Activated T-cell treated with anti-CD3 and anti-CD28 coated beads, Interleukin-2, amount 50 U/mL, for 4 hours (primary cell): ENCODE measurements at regions not wholly inside any gene's neighbourhood (a gene's known extent, or its start where the extent isn't known, plus 50 kb on each side); places are given as distances from the start of the nearest gene placed in this dataset.
"Not testable (repeated sequence)": the region's sequence is repeated elsewhere in the genome, so short reads cannot be mapped to it uniquely, and the experiment has no call there.

Experiments used
- ATAC-seq, 2 donors: fragments of 200-7000 bp; cut with Tn5 transposase; one replicate each; pipeline ENCODE4 v1.10.0; 2021
- DNase-seq: peaks from one replicate; pipeline ENCODE4 v3.0.0-alpha.2; 2020
- H3K27me3 Mint-ChIP-seq: one replicate; pipeline ENCODE4 v1.8.0; 2021; ENCODE audit warnings: low read depth, mixed read lengths
- H3K36me3 Mint-ChIP-seq: one replicate; pipeline ENCODE4 v1.8.0; 2022; ENCODE audit warnings: mixed read lengths; ENCODE audit not compliant: insufficient read depth
- H3K4me1 Mint-ChIP-seq: one replicate; pipeline ENCODE4 v1.8.0; 2021; ENCODE audit warnings: low read depth, mixed read lengths
- H3K4me3 Mint-ChIP-seq: one replicate; pipeline ENCODE4 v1.8.0; 2021; ENCODE audit warnings: mild to moderate bottlenecking, moderate library complexity, mixed read lengths
- H3K9me3 Mint-ChIP-seq: one replicate; pipeline ENCODE4 v1.8.0; 2021; ENCODE audit warnings: mixed read lengths

GRCh38 chr13:109702030-109702597 is 84.3 kb downstream of the IRS2 start:
- not testable (repeated sequence) for H3K9me3 Mint-ChIP-seq, DNase-seq, ATAC-seq, H3K36me3 Mint-ChIP-seq, H3K4me3 Mint-ChIP-seq
- peaks cover 27% of the 10 kb centered on the region for H3K27me3 Mint-ChIP-seq
- peaks cover 12% of the 10 kb centered on the region for H3K4me1 Mint-ChIP-seq

- no peak for ATAC-seq
These were observed 86.2 kb downstream of the IRS2 start for GRCh38 chr13:109700176-109700575.

DNA sequence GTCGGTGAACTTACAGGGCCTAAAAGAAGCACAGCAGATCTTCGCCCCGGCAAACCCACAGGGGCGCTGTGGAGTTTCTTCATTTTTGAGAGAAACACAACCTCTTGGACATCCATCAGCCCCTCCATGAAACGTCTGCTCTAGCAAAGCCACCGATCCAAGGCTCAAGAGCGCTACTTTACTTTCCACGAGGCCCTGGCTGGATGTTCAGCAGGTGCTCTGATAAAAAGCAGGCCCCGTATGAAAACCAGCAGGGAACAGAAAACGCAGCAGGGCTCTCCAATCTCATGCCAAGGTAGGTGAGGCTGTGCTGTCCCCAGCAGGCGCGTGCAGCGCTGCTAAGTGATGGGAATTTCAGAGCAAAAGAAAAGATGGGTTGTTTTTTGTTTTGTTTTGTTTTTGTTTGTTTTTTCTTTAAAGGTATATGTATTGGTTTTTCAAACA is 86.7 kb downstream of the IRS2 start:
- Mint-ChIP-seq H3K27me3 (peaks cover 12% of the 10 kb centered on the region), H3K4me1 (peaks cover 7% of the 10 kb centered on the region), H3K4me3 (no peak overlapping the region), H3K9me3 (no peaks in the 10 kb centered on the region), H3K36me3 (no peaks in the 10 kb centered on the region)
- ATAC-seq = no peak
- no peak for DNase-seq

More at GRCh38 chr13:109700176-109700575, 86.2 kb downstream of the IRS2 start:
- Mint-ChIP-seq H3K9me3 (no peaks in the 10 kb centered on the region), H3K4me3 (no peak overlapping the region), H3K36me3 (no peaks in the 10 kb centered on the region), H3K27me3 (peaks cover 18% of the 10 kb centered on the region), H3K4me1 (peaks cover 11% of the 10 kb centered on the region)
- no peak for DNase-seq

- H3K36me3 Mint-ChIP-seq = no peaks in the 10 kb centered on the region
- H3K27me3 Mint-ChIP-seq = peaks cover 5% of the 10 kb centered on the region
- H3K9me3 Mint-ChIP-seq = no peaks in the 10 kb centered on the region
- ATAC-seq (no peak), DNase-seq (no peak)
- H3K4me1 Mint-ChIP-seq = peaks cover 7% of the 10 kb centered on the region
- no peak overlapping the region for H3K4me3 Mint-ChIP-seq
These were observed 87.6 kb downstream of the IRS2 start for GRCh38 chr13:109698779-109699178.

DNA sequence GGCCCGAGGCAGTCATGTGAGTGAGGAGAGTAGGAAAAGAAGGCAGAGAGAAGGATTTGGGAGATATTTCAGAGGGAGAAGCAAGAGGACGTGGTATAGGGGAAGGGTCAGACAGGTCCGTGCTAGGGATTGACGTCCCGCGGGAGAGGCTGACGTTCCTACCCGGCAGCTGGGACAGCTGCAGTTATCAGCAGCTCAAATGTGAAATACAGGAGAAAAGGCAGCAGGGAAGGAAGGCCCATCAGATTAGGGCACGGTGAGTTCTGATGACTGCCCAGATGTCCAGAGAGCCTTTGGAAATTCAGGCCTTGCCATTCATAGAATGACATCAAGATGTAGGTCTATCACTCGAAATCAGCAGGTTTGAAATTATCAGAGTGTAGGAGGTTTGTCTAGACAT is 88.4 kb downstream of the IRS2 start:
- H3K27me3 Mint-ChIP-seq = peaks cover 2% of the 10 kb centered on the region
- peaks cover 7% of the 10 kb centered on the region for H3K4me1 Mint-ChIP-seq
- ATAC-seq = no peak
- H3K9me3 Mint-ChIP-seq = no peaks in the 10 kb centered on the region
- DNase-seq = no peak
- H3K36me3 Mint-ChIP-seq = no peaks in the 10 kb centered on the region
- no peak overlapping the region for H3K4me3 Mint-ChIP-seq

DNA sequence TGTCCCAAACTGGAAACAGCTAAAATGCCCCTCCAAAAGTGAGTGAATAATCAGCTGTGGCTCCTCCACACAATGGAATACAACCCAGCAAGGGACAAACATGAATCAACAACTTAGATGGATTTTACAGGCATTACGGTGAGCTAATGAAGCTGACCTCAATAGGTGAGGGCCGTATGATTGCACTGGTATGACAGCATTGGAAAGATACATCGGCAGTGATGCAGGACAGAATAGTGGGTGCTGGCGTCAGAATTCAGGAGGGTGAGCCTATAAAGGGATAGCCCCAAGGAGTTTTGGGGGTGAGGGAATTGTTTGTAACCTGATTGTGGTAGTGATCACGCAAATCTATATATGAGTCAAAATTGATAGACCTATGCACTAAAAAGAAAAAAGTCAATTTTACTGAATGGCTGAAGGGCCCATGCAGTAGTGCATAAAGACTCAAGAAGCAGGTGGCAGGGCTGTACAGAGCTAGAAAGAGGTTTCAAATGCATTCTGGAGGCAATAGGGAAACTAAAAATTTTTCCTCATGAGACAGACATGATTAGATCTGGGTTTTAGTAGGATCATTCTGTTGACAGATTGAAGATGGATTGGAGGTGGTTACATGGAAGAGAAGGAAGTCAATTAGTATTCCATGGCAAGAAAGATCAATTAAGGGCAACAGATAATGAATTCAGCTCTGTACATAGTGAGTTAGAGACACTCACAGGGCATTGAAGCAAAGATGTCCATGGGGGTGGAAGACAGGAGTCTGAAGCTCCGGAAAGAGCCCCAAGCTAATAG is 90.8 kb downstream of the IRS2 start:
- Mint-ChIP-seq H3K36me3 (no peaks in the 10 kb centered on the region), H3K9me3 (no peaks in the 10 kb centered on the region), H3K4me3 (no peak overlapping the region), H3K4me1 (peaks cover 7% of the 10 kb centered on the region), H3K27me3 (no peaks in the 10 kb centered on the region)
- no peak for ATAC-seq
- DNase-seq = no peak

- H3K27me3 Mint-ChIP-seq = no peaks in the 10 kb centered on the region
- H3K4me3 Mint-ChIP-seq = no peak overlapping the region
- no peaks in the 10 kb centered on the region for H3K36me3 Mint-ChIP-seq
- no peak for DNase-seq
- ATAC-seq = no peak
- H3K4me1 Mint-ChIP-seq = peaks cover 2% of the 10 kb centered on the region
- no peaks in the 10 kb centered on the region for H3K9me3 Mint-ChIP-seq
These were observed 91.4 kb downstream of the IRS2 start for GRCh38 chr13:109694972-109695371.

DNA sequence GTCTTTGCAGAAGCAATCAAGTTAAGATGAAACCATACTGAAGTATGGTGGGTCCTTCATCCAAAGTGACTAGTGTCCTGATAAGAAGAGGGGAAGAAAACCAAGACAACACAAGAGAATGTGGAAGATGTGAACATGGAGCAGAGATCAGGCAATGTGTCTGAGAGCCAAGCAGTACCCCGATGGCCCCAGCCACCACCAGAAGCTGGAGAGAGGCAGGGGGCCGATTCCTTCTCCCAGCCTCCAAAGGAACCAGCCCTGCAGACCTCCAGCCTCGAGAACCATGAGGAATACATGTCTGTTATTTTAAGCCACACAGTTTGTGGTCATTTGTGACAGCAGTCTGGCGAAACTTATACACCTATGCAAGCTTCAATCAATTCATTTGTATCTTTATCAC is 93.2 kb downstream of the IRS2 start:
- Mint-ChIP-seq H3K27me3 (no peaks in the 10 kb centered on the region), H3K4me1 (no peaks in the 10 kb centered on the region), H3K9me3 (no peaks in the 10 kb centered on the region), H3K36me3 (no peaks in the 10 kb centered on the region), H3K4me3 (no peak overlapping the region)
- ATAC-seq (no peak), DNase-seq (no peak)

DNA sequence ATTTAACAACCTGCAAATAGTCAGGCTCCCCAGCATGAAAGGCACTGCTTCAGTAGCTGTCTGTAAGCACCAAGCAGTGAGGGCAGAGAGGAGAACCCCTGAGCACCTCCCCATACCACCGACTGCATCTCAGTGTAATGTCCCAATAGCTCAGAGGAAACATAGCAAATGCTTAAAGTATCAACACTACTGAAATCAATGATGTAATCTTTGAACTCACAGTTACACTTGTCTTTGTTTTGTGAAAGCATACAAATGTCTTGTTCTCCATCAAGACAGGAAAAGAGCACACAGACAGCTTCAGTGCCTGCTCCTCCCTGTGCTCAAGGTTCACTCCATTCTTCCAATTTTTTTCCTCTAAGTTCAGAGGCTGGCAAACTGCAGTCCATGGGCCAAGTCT is 94.7 kb downstream of the IRS2 start:
- Mint-ChIP-seq H3K36me3 (no peaks in the 10 kb centered on the region), H3K27me3 (no peaks in the 10 kb centered on the region), H3K9me3 (no peaks in the 10 kb centered on the region), H3K4me3 (no peak overlapping the region), H3K4me1 (no peaks in the 10 kb centered on the region)
- ATAC-seq (no peak), DNase-seq (no peak)

GRCh38 chr13:109687559-109688448 is 98.6 kb downstream of the IRS2 start:
- Mint-ChIP-seq H3K9me3 (no peaks in the 10 kb centered on the region), H3K27me3 (no peaks in the 10 kb centered on the region), H3K36me3 (no peaks in the 10 kb centered on the region), H3K4me1 (no peaks in the 10 kb centered on the region), H3K4me3 (no peak overlapping the region)
- ATAC-seq = no peak
- DNase-seq = no peak

- no peak overlapping the region for H3K4me3 Mint-ChIP-seq
- no peaks in the 10 kb centered on the region for H3K9me3 Mint-ChIP-seq
- ATAC-seq (no peak), DNase-seq (no peak)
- no peaks in the 10 kb centered on the region for H3K27me3 Mint-ChIP-seq
- H3K36me3 Mint-ChIP-seq = no peaks in the 10 kb centered on the region
- no peaks in the 10 kb centered on the region for H3K4me1 Mint-ChIP-seq
These were observed 101.2 kb downstream of the IRS2 start for GRCh38 chr13:109685203-109685602.

DNA sequence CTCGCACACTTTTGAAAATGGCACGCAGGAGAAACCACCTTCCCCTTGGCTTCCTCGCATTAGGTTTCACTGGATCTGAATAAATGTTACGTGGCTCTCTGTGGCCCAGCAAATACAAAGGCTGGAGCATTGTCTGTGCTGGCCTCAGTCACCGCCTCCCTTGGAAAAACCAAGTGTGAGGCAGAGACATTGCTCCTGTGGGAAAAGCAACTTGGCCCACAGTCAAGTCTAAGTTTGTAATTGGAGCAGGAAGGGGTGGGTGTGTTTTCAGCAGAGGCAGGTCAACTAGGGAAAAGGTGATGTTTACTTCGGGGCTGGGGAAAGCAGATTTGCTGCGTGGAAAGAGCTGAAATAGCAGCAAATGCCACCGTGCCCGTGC is 101.6 kb downstream of the IRS2 start:
- Mint-ChIP-seq H3K36me3 (no peaks in the 10 kb centered on the region), H3K4me1 (no peaks in the 10 kb centered on the region), H3K9me3 (no peaks in the 10 kb centered on the region), H3K27me3 (no peaks in the 10 kb centered on the region), H3K4me3 (no peak overlapping the region)
- no peak for DNase-seq
- no peak for ATAC-seq

DNA sequence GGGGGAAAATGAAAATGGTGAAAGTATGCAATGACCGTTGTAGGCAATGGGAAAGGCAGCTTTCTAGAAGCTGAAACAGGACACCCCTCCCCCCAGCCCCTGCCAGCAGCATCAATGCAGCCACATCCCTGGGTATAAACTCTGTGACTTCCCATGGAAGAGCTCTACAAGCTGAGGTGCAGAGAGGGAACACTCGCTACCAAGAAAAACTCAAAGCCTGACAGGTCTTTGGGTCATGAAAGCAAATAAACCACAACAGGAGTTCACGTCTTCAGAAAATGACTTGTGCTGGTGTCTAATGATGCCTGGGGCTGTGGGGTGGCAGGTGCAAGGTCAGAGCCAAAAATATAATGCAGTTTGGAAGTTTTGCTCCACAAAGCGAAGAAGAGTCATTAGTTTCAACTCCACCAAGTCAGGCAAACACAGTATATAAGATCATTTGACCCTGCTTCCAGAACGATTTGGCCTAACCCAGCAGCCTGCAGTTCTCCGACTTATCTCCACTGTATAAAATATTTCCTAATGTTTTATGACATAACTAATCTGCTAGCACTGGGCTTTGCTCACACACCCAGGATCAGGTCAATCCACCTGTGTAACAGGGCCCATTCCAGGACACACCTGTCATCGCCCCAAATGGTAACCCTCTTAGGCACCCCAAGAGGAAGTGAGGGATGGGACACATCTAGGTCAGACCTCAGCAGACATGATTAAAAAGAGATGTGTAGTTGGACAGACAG is 102.1 kb downstream of the IRS2 start:
- Mint-ChIP-seq H3K27me3 (no peaks in the 10 kb centered on the region), H3K36me3 (no peaks in the 10 kb centered on the region), H3K4me1 (no peaks in the 10 kb centered on the region), H3K9me3 (no peaks in the 10 kb centered on the region), H3K4me3 (no peak overlapping the region)
- ATAC-seq (no peak), DNase-seq (no peak)
